ENCODE measurements at regions not wholly inside any gene's neighbourhood (a gene's known extent, or its start where the extent isn't known, plus 50 kb on each side); places are given as distances from the start of the nearest gene placed in this dataset.

GRCh38 chr14:38627163-38627562 is 371.3 kb upstream of the CLEC14A start:
- TF ChIP-seq, protein P1, sequence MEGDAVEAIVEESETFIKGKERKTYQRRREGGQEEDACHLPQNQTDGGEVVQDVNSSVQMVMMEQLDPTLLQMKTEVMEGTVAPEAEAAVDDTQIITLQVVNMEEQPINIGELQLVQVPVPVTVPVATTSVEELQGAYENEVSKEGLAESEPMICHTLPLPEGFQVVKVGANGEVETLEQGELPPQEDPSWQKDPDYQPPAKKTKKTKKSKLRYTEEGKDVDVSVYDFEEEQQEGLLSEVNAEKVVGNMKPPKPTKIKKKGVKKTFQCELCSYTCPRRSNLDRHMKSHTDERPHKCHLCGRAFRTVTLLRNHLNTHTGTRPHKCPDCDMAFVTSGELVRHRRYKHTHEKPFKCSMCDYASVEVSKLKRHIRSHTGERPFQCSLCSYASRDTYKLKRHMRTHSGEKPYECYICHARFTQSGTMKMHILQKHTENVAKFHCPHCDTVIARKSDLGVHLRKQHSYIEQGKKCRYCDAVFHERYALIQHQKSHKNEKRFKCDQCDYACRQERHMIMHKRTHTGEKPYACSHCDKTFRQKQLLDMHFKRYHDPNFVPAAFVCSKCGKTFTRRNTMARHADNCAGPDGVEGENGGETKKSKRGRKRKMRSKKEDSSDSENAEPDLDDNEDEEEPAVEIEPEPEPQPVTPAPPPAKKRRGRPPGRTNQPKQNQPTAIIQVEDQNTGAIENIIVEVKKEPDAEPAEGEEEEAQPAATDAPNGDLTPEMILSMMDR (IDR thresholded peaks at IDR 0.05): no peak
- no peak for TF ChIP-seq POLR2AphosphoS5 (IDR thresholded peaks at IDR 0.05)

Measured in gastroesophageal sphincter (tissue), 3 donors.